Kidney (tissue), 13 donors: ENCODE measurements at regions not wholly inside any gene's neighbourhood (a gene's known extent, or its start where the extent isn't known, plus 50 kb on each side); places are given as distances from the start of the nearest gene placed in this dataset.

Source experiments
- DNase-seq, 5 donors: peaks; one replicate each; pipeline ENCODE4 v3.0.0-alpha.2; 2013 to 2020
- FAIRE-seq: peaks from 2 replicates; lab custom pipeline; 2012; peaks lifted over from hg19 to GRCh38; lab: Jason Lieb, UNC
- H3K27ac ChIP-seq, 2 donors: one replicate each; pipeline ENCODE4 v1.7.0; 2013; ENCODE audit warnings: low read depth in 2 of 2, low read length in 2 of 2, inconsistent platforms in 1 of 2
- H3K27me3 ChIP-seq: one replicate; pipeline ENCODE4 v1.7.1; 2013; ENCODE audit warnings: low read length, inconsistent platforms; ENCODE audit not compliant: control insufficient read depth, insufficient read depth
- H3K36me3 ChIP-seq, 3 donors: one replicate each; pipeline versions ENCODE4 v1.7.0 to v1.7.1; 2013; ENCODE audit warnings: low read length in 3 of 3, control low read depth in 1 of 3, inconsistent platforms in 1 of 3; ENCODE audit not compliant: insufficient read depth in 3 of 3, control insufficient read depth in 2 of 3
- H3K4me1 ChIP-seq, 3 donors: one replicate each; pipeline versions ENCODE4 v1.7.0 to v1.7.1; 2013; ENCODE audit warnings: low read length in 3 of 3, inconsistent platforms in 1 of 3, low read depth in 1 of 3; ENCODE audit not compliant: control insufficient read depth in 2 of 3, insufficient read depth in 2 of 3
- H3K4me3 ChIP-seq, 3 donors: one replicate each; pipeline versions ENCODE4 v1.7.0 to v1.8.1; 2013; ENCODE audit warnings: low read length in 3 of 3, control low read depth in 1 of 3, inconsistent platforms in 1 of 3
- H3K9ac ChIP-seq, 3 donors: one replicate each; pipeline versions ENCODE4 v1.7.0 to v1.7.1; 2013; ENCODE audit warnings: low read length in 3 of 3, control low read depth in 1 of 3, inconsistent platforms in 1 of 3
- H3K9me3 ChIP-seq, 3 donors: one replicate each; pipeline versions ENCODE4 v1.7.0 to v1.7.1; 2013; ENCODE audit warnings: low read length in 3 of 3, control low read depth in 1 of 3, inconsistent platforms in 1 of 3; ENCODE audit not compliant: control insufficient read depth in 2 of 3, insufficient read depth in 1 of 3
- CTCF ChIP-seq: IDR thresholded peaks from 3 replicates; pipeline ENCODE4 v1.5.1; 2012; ENCODE audit warnings: mild to moderate bottlenecking, moderate library complexity, borderline replicate concordance; ENCODE audit not compliant: insufficient read depth; ENCODE audit errors: extremely low read depth
- intact Hi-C: fragments of 100-400 bp; cut with DNase I; formaldehyde crosslinking; loops from one replicate; pipeline ENCODE4 v1.11.1; 2022
- donor health status: control.
- donor health status: control.
- donor health status: control.
- donor health status: control.
- donor health status: control.
- donor health status: DM: yes; HTN: yes; CAD: no.
- donor health status: Normal renal cell carcinoma (clear cell type).

DNA sequence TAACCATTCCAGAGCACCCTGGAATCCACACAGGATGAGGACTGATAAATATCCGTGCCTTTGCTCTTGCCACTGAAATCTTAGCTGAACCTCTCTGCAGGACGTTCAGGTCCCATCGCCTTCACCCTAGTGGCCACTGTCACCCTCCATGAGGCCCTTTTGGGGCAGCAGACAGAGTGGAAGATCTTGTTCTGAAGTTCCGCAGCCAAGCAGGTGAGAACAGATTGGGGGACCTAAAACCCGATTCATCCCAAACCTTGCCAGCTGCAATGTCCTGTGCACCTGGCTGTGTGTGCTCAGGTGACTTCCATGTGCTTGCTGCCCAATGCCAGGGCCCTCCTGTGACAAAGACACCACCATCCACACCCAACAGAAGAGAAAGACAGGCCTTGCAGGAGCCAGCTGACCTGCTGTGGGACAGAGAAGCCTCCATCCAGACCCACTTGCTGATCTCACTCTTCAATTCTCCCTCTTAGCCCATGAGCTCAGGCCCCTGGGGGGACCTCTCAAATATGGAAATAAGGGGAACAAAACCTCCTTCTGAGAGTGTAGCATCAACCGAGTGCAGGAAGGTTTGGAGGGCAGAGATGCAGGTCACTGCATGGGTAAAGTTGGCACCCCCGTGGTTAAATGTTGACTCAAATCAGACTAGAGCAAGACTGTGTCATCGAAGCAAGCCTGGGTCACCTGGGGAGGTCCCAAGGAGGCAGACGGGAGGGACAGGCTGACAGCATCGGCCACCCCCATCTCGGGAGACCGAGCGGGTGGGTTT is 308.7 kb upstream of the DIO3 start:
- no peak for DNase-seq
- Histone ChIP-seq H3K27ac (no peak overlapping the region), H3K9ac (no peak overlapping the region), H3K4me3 (no peak overlapping the region), H3K27me3 (no peaks in the 10 kb centered on the region), H3K36me3 (no peaks in the 10 kb centered on the region), H3K4me1 (no peaks in the 10 kb centered on the region), H3K9me3 (no peaks in the 10 kb centered on the region)
- TF ChIP-seq CTCF, result no peak
- no peak for FAIRE-seq
- intact Hi-C loops, result no loop called here

- TF ChIP-seq CTCF, result no peak
These were observed 307.3 kb upstream of the DIO3 start for GRCh38 chr14:101253948-101254347.

GRCh38 chr14:101254805-101255764 is 306.2 kb upstream of the DIO3 start:
- DNase-seq (no peak), FAIRE-seq (no peak)
- TF ChIP-seq CTCF, result no peak
- intact Hi-C loops, result no loop called here
- Histone ChIP-seq H3K36me3 (no peaks in the 10 kb centered on the region), H3K9ac (no peak overlapping the region), H3K9me3 (no peaks in the 10 kb centered on the region), H3K27me3 (no peaks in the 10 kb centered on the region), H3K27ac (no peak overlapping the region), H3K4me1 (no peaks in the 10 kb centered on the region), H3K4me3 (no peak overlapping the region)

More at GRCh38 chr14:101253948-101254347, 307.3 kb upstream of the DIO3 start:
- intact Hi-C loops, result no loop called here
- no peaks in the 10 kb centered on the region for H3K9me3 ChIP-seq
- DNase-seq, result no peak
- H3K36me3 ChIP-seq, result no peaks in the 10 kb centered on the region
- H3K27ac ChIP-seq, result no peak overlapping the region
- H3K9ac ChIP-seq, result no peak overlapping the region
- no peaks in the 10 kb centered on the region for H3K27me3 ChIP-seq
- no peak overlapping the region for H3K4me3 ChIP-seq
- no peak for FAIRE-seq
- H3K4me1 ChIP-seq, result no peaks in the 10 kb centered on the region
